Keratinocyte (primary cell): ENCODE measurements at regions not wholly inside any gene's neighbourhood (a gene's known extent, or its start where the extent isn't known, plus 50 kb on each side); places are given as distances from the start of the nearest gene placed in this dataset.

Experiments
- DNase-seq: peaks from one replicate; pipeline ENCODE4 v3.0.0-alpha.2; 2011; ENCODE audit warnings: low read depth, missing footprints, low spot score
- FAIRE-seq: peaks from 2 replicates; lab custom pipeline; 2011; peaks lifted over from hg19 to GRCh38; lab: Jason Lieb, UNC
- H2AFZ ChIP-seq: 2 replicates; pipeline ENCODE4 v1.6.0; 2012; ENCODE audit warnings: low read length, control low read depth, inconsistent platforms; ENCODE audit not compliant: control insufficient read depth
- H3K27ac ChIP-seq: 2 replicates; pipeline ENCODE4 v1.5.1; 2011; ENCODE audit warnings: low read length; ENCODE audit not compliant: control insufficient read depth, insufficient read depth
- H3K27me3 ChIP-seq: 3 replicates; pipeline ENCODE4 v1.6.0; 2011; ENCODE audit warnings: low read length; ENCODE audit not compliant: control insufficient read depth, insufficient read depth; ENCODE audit errors: extremely low read depth
- H3K36me3 ChIP-seq, 2 experiments: 2 replicates in 1 of 2; 3 replicates in 1 of 2; pipeline ENCODE4 v1.5.1; 2011; ENCODE audit warnings: low read length in 2 of 2, mild to moderate bottlenecking in 1 of 2; ENCODE audit not compliant: control insufficient read depth in 2 of 2, insufficient read depth in 2 of 2; ENCODE audit errors: extremely low read depth in 1 of 2
- H3K4me1 ChIP-seq: 3 replicates; pipeline ENCODE4 v1.5.1; 2011; ENCODE audit warnings: low read length; ENCODE audit not compliant: control insufficient read depth, insufficient read depth; ENCODE audit errors: extremely low read depth
- H3K4me2 ChIP-seq: 3 replicates; pipeline ENCODE4 v1.6.0; 2011; ENCODE audit warnings: low read depth, low read length; ENCODE audit not compliant: control insufficient read depth, insufficient read depth; ENCODE audit errors: extremely low read depth
- H3K4me3 ChIP-seq, 3 experiments: fragments of 200-600 bp in 1 of 3; sonication (generic) in 1 of 3; 2 replicates in 2 of 3; 3 replicates in 1 of 3; pipeline ENCODE4 v1.5.1; 2011 to 2016; ENCODE audit warnings: low read length in 3 of 3, mild to moderate bottlenecking in 3 of 3, control low read depth in 2 of 3, inconsistent platforms in 1 of 3, low read depth in 1 of 3, mixed read lengths in 1 of 3, mixed run types in 1 of 3, moderate library complexity in 1 of 3; ENCODE audit not compliant: control insufficient read depth in 2 of 3, insufficient read depth in 2 of 3; ENCODE audit errors: extremely low read depth in 1 of 3
- H3K79me2 ChIP-seq: 2 replicates; pipeline ENCODE4 v1.6.0; 2012; ENCODE audit warnings: low read length; ENCODE audit not compliant: control insufficient read depth, insufficient read depth
- H3K9ac ChIP-seq: 3 replicates; pipeline ENCODE4 v1.6.0; 2011; ENCODE audit warnings: low read length; ENCODE audit not compliant: control insufficient read depth, insufficient read depth; ENCODE audit errors: extremely low read depth
- H3K9me1 ChIP-seq: 3 replicates; pipeline ENCODE4 v1.6.0; 2011; ENCODE audit warnings: low read length; ENCODE audit not compliant: control insufficient read depth, insufficient read depth; ENCODE audit errors: extremely low read depth
- H3K9me3 ChIP-seq: 2 replicates; pipeline ENCODE4 v1.5.1; 2012; ENCODE audit warnings: low read depth, low read length; ENCODE audit not compliant: control insufficient read depth
- H4K20me1 ChIP-seq: 3 replicates; pipeline ENCODE4 v1.6.0; 2011; ENCODE audit warnings: low read length; ENCODE audit not compliant: control insufficient read depth, insufficient read depth; ENCODE audit errors: extremely low read depth
- CTCF ChIP-seq, 3 experiments: IDR thresholded peaks in 1 of 3; conservative IDR thresholded peaks in 1 of 3; optimal IDR thresholded peaks in 1 of 3; 2 replicates in 2 of 3; 3 replicates in 1 of 3; pipeline versions ENCODE3 to v1.5.1; 2011; ENCODE audit warnings: low read length in 3 of 3, mild to moderate bottlenecking in 3 of 3, moderate library complexity in 2 of 3, control low read depth in 1 of 3, inconsistent platforms in 1 of 3; ENCODE audit not compliant: insufficient read depth in 2 of 3; ENCODE audit errors: extremely low read depth in 1 of 3
- EZH2 ChIP-seq: IDR thresholded peaks from one replicate; pipeline ENCODE4 v1.6.1; 2012; ENCODE audit warnings: inconsistent platforms, mild to moderate bottlenecking, low read length, moderate library complexity
- dilution Hi-C: fragments of 300-500 bp; cut with MboI; formaldehyde crosslinking; loops from one replicate; pipeline ENCODE4 v1.7.0; 2020; ENCODE audit warnings: low sequenced_read_pairs; ENCODE audit not compliant: extremely low pct_ligation_motif_present

DNA sequence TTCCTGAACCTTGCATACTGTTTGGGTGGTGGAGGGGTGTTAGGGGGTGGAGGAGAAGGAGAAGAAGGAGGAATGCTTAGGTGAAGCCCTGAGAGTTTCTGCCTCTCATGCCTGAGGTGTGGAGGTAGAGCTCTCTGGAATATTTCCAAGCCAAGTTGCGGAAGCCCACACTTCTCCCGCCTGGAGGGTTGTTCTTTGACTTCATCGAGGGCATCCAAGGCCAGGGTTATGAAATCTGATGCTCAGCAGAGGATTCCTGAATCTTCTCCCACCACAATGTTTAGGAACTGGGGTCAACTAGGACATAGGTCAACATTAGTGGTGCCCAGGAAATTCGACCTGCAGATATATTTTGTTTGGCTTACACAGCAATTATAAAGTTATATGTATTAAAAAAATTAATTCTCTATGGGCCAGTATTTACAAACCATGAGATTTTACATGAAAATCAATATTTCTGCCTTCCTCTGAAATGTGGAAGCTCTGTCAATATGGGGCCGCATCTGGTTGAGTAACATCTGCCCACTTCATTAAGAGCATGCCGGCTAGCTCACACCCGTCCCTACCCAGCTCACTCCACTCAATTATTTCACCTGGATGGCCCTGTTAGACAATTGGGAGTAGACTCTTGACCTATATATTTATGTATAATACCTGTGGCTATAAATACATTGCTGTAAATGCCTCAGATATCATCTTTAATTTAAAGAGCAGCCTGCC lies 257.1 kb upstream of the ZFP64 start:
- Histone ChIP-seq H2AFZ (no peak overlapping the region), H3K4me2 (no peak overlapping the region), H3K27me3 (no peaks in the 10 kb centered on the region), H3K36me3 (no peaks in the 10 kb centered on the region), H3K27ac (no peak overlapping the region), H3K79me2 (no peaks in the 10 kb centered on the region), H3K4me3 (no peak overlapping the region), H4K20me1 (no peaks in the 10 kb centered on the region), H3K9me1 (no peaks in the 10 kb centered on the region), H3K9me3 (no peaks in the 10 kb centered on the region), H3K4me1 (no peaks in the 10 kb centered on the region), H3K9ac (no peak overlapping the region)
- TF ChIP-seq EZH2 (no peak), CTCF (optimal IDR thresholded peaks at IDR 0.05 in 1 of 3, IDR thresholded peaks at IDR 0.05 in 1 of 3, conservative IDR thresholded peaks at IDR 0.05 in 1 of 3; ENCODE audit: extremely low read depth in 1 of 3, insufficient read depth in 2 of 3, low read length in 3 of 3) (no peak)
- dilution Hi-C loops: no loop called here
- DNase-seq (no peak), FAIRE-seq (no peak)

- FAIRE-seq: no peak
- no peak for DNase-seq
- Histone ChIP-seq H3K36me3 (no peaks in the 10 kb centered on the region), H3K4me1 (no peaks in the 10 kb centered on the region), H3K9ac (no peak overlapping the region), H3K9me1 (no peaks in the 10 kb centered on the region), H3K27me3 (no peaks in the 10 kb centered on the region), H3K4me2 (no peak overlapping the region), H2AFZ (no peak overlapping the region), H3K4me3 (no peak overlapping the region), H3K79me2 (no peaks in the 10 kb centered on the region), H3K9me3 (no peaks in the 10 kb centered on the region), H4K20me1 (no peaks in the 10 kb centered on the region), H3K27ac (no peak overlapping the region)
- dilution Hi-C loops: no loop called here
- no peak for TF ChIP-seq CTCF (optimal IDR thresholded peaks at IDR 0.05 in 1 of 3, IDR thresholded peaks at IDR 0.05 in 1 of 3, conservative IDR thresholded peaks at IDR 0.05 in 1 of 3; ENCODE audit: extremely low read depth in 1 of 3, insufficient read depth in 2 of 3, low read length in 3 of 3)
- no peak for TF ChIP-seq EZH2
These were observed 255.6 kb upstream of the ZFP64 start for GRCh38 chr20:52447225-52447551.
